K562 (cell line): ENCODE measurements at regions not wholly inside any gene's neighbourhood (a gene's known extent, or its start where the extent isn't known, plus 50 kb on each side); places are given as distances from the start of the nearest gene placed in this dataset.

ENCODE experiments used
- ATAC-seq: fragments of 200-7000 bp; cut with Tn5 transposase; 3 replicates; pipeline ENCODE4 v1.9.1; 2020; ENCODE audit warnings: moderate library complexity
- BruUV-seq: library from RNA; stranded (reverse); fragments of 400-500 nt; replicated peaks from 2 replicates; lab custom pipeline; 2021; lab: Mats Ljungman, UMichigan
- CTCF ChIA-PET: fragments of 300-600 bp; formaldehyde crosslinking; extraction: SDS; loops from one replicate; lab custom pipeline; 2021; ENCODE audit warnings: low intra/inter-chr PET ratio; lab: Yijun Ruan, JAX
- POLR2A ChIA-PET: fragments of 300-600, 350-650 bp; sonication (Branson Sonifier 250); formaldehyde crosslinking; extraction: SDS; loops from one replicate; lab custom pipeline; 2021; ENCODE audit warnings: antibody characterized with exemption, inconsistent platforms; lab: Yijun Ruan, JAX
- DNase-seq, 4 experiments: peaks; one replicate each; pipeline versions ENCODE4 v3.0.0 to v3.0.0-alpha.2; 2011 to 2018; ENCODE audit warnings: low spot score in 3 of 4, mixed read lengths in 3 of 4; ENCODE audit errors: extremely low read depth in 1 of 4
- FAIRE-seq: peaks from 2 replicates; lab custom pipeline; 2011; peaks lifted over from hg19 to GRCh38; lab: Jason Lieb, UNC
- H2AFZ ChIP-seq: 2 replicates; pipeline ENCODE4 v1.6.0; 2011; ENCODE audit warnings: low read depth, low read length, control low read depth, inconsistent platforms
- H3K27ac ChIP-seq: fragments of 200-600 bp; 3 replicates; pipeline ENCODE4 v1.8.0; 2011; ENCODE audit warnings: low read depth, mild to moderate bottlenecking, control low read depth, inconsistent platforms, low read length, moderate library complexity, mixed read lengths; ENCODE audit errors: extremely low read depth
- H3K27me3 ChIP-seq, 2 experiments: fragments of 300-600 bp in 1 of 2; 2 replicates in 1 of 2; 3 replicates in 1 of 2; pipeline versions ENCODE4 v1.6.0 to v1.8.0; 2011; ENCODE audit warnings: inconsistent platforms in 2 of 2, low read length in 2 of 2, mild to moderate bottlenecking in 1 of 2, mixed read lengths in 1 of 2, moderate library complexity in 1 of 2; ENCODE audit not compliant: control insufficient read depth in 2 of 2, insufficient read depth in 2 of 2
- H3K36me3 ChIP-seq: fragments of 300-600 bp; 3 replicates; pipeline ENCODE4 v1.8.0; 2011; ENCODE audit warnings: mild to moderate bottlenecking, low read length, inconsistent platforms; ENCODE audit not compliant: control insufficient read depth, insufficient read depth
- H3K4me1 ChIP-seq, 2 experiments: fragments of 200-600 bp in 1 of 2; replicated peaks in 1 of 2; 2 replicates in 1 of 2; 3 replicates in 1 of 2; pipeline versions ENCODE4 v1.5.1 to v1.8.0; 2011; ENCODE audit warnings: inconsistent platforms in 2 of 2, low read length in 2 of 2, mild to moderate bottlenecking in 1 of 2, mixed read lengths in 1 of 2, moderate library complexity in 1 of 2; ENCODE audit not compliant: control insufficient read depth in 2 of 2, insufficient read depth in 2 of 2
- H3K4me2 ChIP-seq: 2 replicates; pipeline ENCODE4 v1.6.1; 2011; ENCODE audit warnings: low read length, control low read depth, inconsistent platforms, mixed read lengths; ENCODE audit not compliant: insufficient read depth
- H3K4me3 ChIP-seq: fragments of 200-600 bp; sonication (generic), shearing (Covaris generic); 2 replicates; pipeline ENCODE4 v1.5.1; 2016; ENCODE audit warnings: control low read depth, inconsistent platforms
- H3K79me2 ChIP-seq: fragments of 200-600 bp; 3 replicates; pipeline ENCODE4 v1.8.0; 2011; ENCODE audit warnings: low read length, inconsistent platforms; ENCODE audit not compliant: control insufficient read depth, insufficient read depth
- H3K9ac ChIP-seq, 2 experiments: 2 replicates each; pipeline versions ENCODE4 v1.6.0 to v1.6.1; 2011; ENCODE audit warnings: low read depth in 2 of 2, low read length in 2 of 2, control low read depth in 1 of 2, inconsistent platforms in 1 of 2, mild to moderate bottlenecking in 1 of 2, mixed read lengths in 1 of 2; ENCODE audit not compliant: insufficient read depth in 1 of 2
- H3K9me1 ChIP-seq: one replicate; pipeline ENCODE4 v1.6.0; 2011; ENCODE audit warnings: inconsistent platforms, mild to moderate bottlenecking, low read length, moderate library complexity; ENCODE audit not compliant: control insufficient read depth, insufficient read depth
- H3K9me3 ChIP-seq: replicated peaks from 2 replicates; pipeline ENCODE4 v1.5.1; 2011; ENCODE audit warnings: low read depth, low read length, inconsistent platforms; ENCODE audit not compliant: control insufficient read depth, insufficient read depth
- H4K20me1 ChIP-seq: replicated peaks from 2 replicates; pipeline ENCODE4 v1.6.1; 2011; ENCODE audit warnings: low read length, inconsistent platforms, mixed read lengths; ENCODE audit not compliant: control insufficient read depth, insufficient read depth
- EP400 ChIP-seq: fragments of 450-650 bp; IDR thresholded peaks from 2 replicates; pipeline ENCODE4 v1.6.1; 2017; ENCODE audit warnings: antibody characterized with exemption, mild to moderate bottlenecking, moderate library complexity
- FOXA1 ChIP-seq: fragments of 450-650 bp; IDR thresholded peaks from 2 replicates; pipeline ENCODE4 v1.6.1; 2016; ENCODE audit warnings: mild to moderate bottlenecking, borderline replicate concordance
- HCFC1 ChIP-seq: IDR thresholded peaks from 2 replicates; pipeline ENCODE4 v1.6.1; 2012; ENCODE audit warnings: low read depth, low read length, improper control_type of control experiment
- HES1 ChIP-seq: fragments of 450-650 bp; IDR thresholded peaks from 2 replicates; pipeline ENCODE4 v1.6.1; 2016; ENCODE audit warnings: low read depth, mild to moderate bottlenecking, moderate library complexity
- HMG20B ChIP-seq: fragments of 250-450 bp; sonication (Bioruptor Pico); IDR thresholded peaks from 2 replicates; pipeline ENCODE4 v1.5.0; 2021; ENCODE audit warnings: mild to moderate bottlenecking
- MBD2 ChIP-seq: sonication (generic); IDR thresholded peaks from 2 replicates; pipeline ENCODE4 v1.6.1; 2016; ENCODE audit warnings: low read depth, borderline replicate concordance
- MLLT1 ChIP-seq, 2 experiments: fragments of 450-650 bp; IDR thresholded peaks; 2 replicates each; pipeline ENCODE4 v1.6.1; 2016
- NFE2L1 ChIP-seq: fragments of 450-650 bp; IDR thresholded peaks from 2 replicates; pipeline ENCODE4 v1.6.1; 2016; ENCODE audit warnings: missing genetic modification characterization, low read depth, mild to moderate bottlenecking, missing compliant biosample characterization, moderate library complexity, borderline replicate concordance
- NFYB ChIP-seq: IDR thresholded peaks from 2 replicates; pipeline ENCODE4 v1.6.1; 2011; ENCODE audit warnings: mild to moderate bottlenecking, moderate library complexity; ENCODE audit not compliant: insufficient read length; ENCODE audit errors: extremely low read depth
- OTX1 ChIP-seq: fragments of 450-650 bp; formaldehyde crosslinking; IDR thresholded peaks from 2 replicates; pipeline ENCODE4 v1.4.0; 2022; ENCODE audit warnings: mild to moderate bottlenecking
- POU5F1 ChIP-seq: fragments of 150-350 bp; IDR thresholded peaks from 2 replicates; pipeline ENCODE4 v1.6.1; 2014; ENCODE audit warnings: borderline replicate concordance, low read length, low read depth, mild to moderate bottlenecking; ENCODE audit not compliant: partially characterized antibody
- TEAD4 ChIP-seq, 2 experiments: sonication (generic) in 1 of 2; formaldehyde crosslinking in 1 of 2; IDR thresholded peaks; 2 replicates each; pipeline versions ENCODE4 v1.6.1 to v1.8.0; 2012 to 2022; ENCODE audit warnings: borderline replicate concordance in 1 of 2, inconsistent platforms in 1 of 2, low read length in 1 of 2, mild to moderate bottlenecking in 1 of 2, missing genetic modification reagents in 1 of 2
- U2AF2 ChIP-seq: fragments of 200-400 bp; formaldehyde crosslinking; optimal IDR thresholded peaks from 2 replicates; pipeline ENCODE3; 2017; ENCODE audit warnings: low read depth, mild to moderate bottlenecking, low read length
- ZBTB26 ChIP-seq: fragments of 450-650 bp; formaldehyde crosslinking; IDR thresholded peaks from 2 replicates; pipeline ENCODE4 v1.4.0; 2022; ENCODE audit warnings: missing genetic modification characterization
- ZNF174 ChIP-seq: fragments of 250-450 bp; sonication (Bioruptor Pico); IDR thresholded peaks from 2 replicates; pipeline ENCODE4 v1.4.0; 2020; ENCODE audit warnings: mild to moderate bottlenecking
- ZNF184 ChIP-seq: sonication (generic); formaldehyde crosslinking; IDR thresholded peaks from 2 replicates; pipeline ENCODE4 v1.5.0; 2020; ENCODE audit warnings: missing genetic modification reagents
- ZNF347 ChIP-seq: fragments of 450-650 bp; formaldehyde crosslinking; IDR thresholded peaks from 2 replicates; pipeline ENCODE4 v1.4.0; 2020; ENCODE audit warnings: low read depth, mild to moderate bottlenecking, moderate library complexity
- ZNF79 ChIP-seq: fragments of 250-450 bp; sonication (Bioruptor Pico); IDR thresholded peaks from 2 replicates; pipeline ENCODE4 v1.4.0; 2020; ENCODE audit warnings: low read depth, mild to moderate bottlenecking, moderate library complexity
- WGBS: fragments of 100-300 bp; shearing (Covaris generic); methylation state at CpG from one replicate; pipeline ENCODE4 v1.1.6; 2016; ENCODE audit warnings: low coverage, mixed read lengths; ENCODE audit not compliant: insufficient coverage; ENCODE audit errors: missing lambda C conversion rate; 5-methylcytosine and 5-hydroxymethylcytosine counted together
- in situ Hi-C: fragments of 300-500 bp; cut with MboI; formaldehyde crosslinking; loops from 4 replicates; pipeline ENCODE4 v1.15.0; 2018; ENCODE audit warnings: inconsistent platforms, mixed read lengths
- intact Hi-C: fragments of 100-400 bp; cut with micrococcal nuclease; formaldehyde crosslinking; loops from 2 replicates; pipeline ENCODE4 v1.14.2; 2022

- H3K27ac ChIP-seq = no peak overlapping the region
- DNase-seq (no peak), FAIRE-seq (no peak), ATAC-seq (no peak)
- ChIA-PET CTCF (no interaction called here), POLR2A (interaction anchor here (1.0 kb wide), 1 partner anchor 18 kb away, joined by 3 read pairs; no protein-coding TSS in a partner anchor)
- H3K27me3 ChIP-seq = no peaks in the 10 kb centered on the region
- intact Hi-C loops (no loop called here), in situ Hi-C loops (no loop called here)
- no peaks in the 10 kb centered on the region for H4K20me1 ChIP-seq
- no peak for TF ChIP-seq EP400
- no peak for TF ChIP-seq HMG20B
- TF ChIP-seq HES1 = no peak
- TF ChIP-seq HCFC1 = no peak
- TF ChIP-seq U2AF2 = no peak
- no peak for TF ChIP-seq OTX1 (CRISPR knock-in tag)
- no peak for TF ChIP-seq POU5F1
- no peak for TF ChIP-seq NFYB
- no peak for TF ChIP-seq TEAD4 (IDR thresholded peaks at IDR 0.05; ENCODE audit: low read length)
- no peak for TF ChIP-seq TEAD4 (CRISPR knock-in tag; IDR thresholded peaks at IDR 0.05; ENCODE audit: borderline replicate concordance)
- TF ChIP-seq ZNF79 = no peak
- no peak for TF ChIP-seq FOXA1
- TF ChIP-seq ZNF184 (CRISPR knock-in tag) = no peak
- TF ChIP-seq ZNF347 (CRISPR knock-in tag) = no peak
- TF ChIP-seq ZBTB26 (CRISPR knock-in tag) = no peak
- no peak for TF ChIP-seq NFE2L1 (tag)
- TF ChIP-seq ZNF174 (CRISPR knock-in tag) = no peak
- no peak for TF ChIP-seq MBD2
- no peak for TF ChIP-seq MLLT1 (IDR thresholded peaks at IDR 0.05)
- no TSS peak for BruUV-seq
- no peak overlapping the region for H3K9ac ChIP-seq
- no peak overlapping the region for H2AFZ ChIP-seq
- H3K79me2 ChIP-seq = no peaks in the 10 kb centered on the region
- no peak overlapping the region for H3K4me3 ChIP-seq
- H3K9me1 ChIP-seq = no peaks in the 10 kb centered on the region
- 59% methylated on average over 3 of the region's 3 CpGs for WGBS
- no peaks in the 10 kb centered on the region for H3K4me1 ChIP-seq
- no peaks in the 10 kb centered on the region for H3K36me3 ChIP-seq
- H3K4me2 ChIP-seq = no peak overlapping the region
- no peaks in the 10 kb centered on the region for H3K9me3 ChIP-seq
Measured at GRCh38 chr5:105015098-105015497, 1452.5 kb upstream of the NUDT12 start.
